ENCODE measurements at regions not wholly inside any gene's neighbourhood (a gene's known extent, or its start where the extent isn't known, plus 50 kb on each side); places are given as distances from the start of the nearest gene placed in this dataset.

GRCh38 chr4:104727643-104728042 is 232.9 kb upstream of the CXXC4 start:
- no peak for TF ChIP-seq CTCF (IDR thresholded peaks at IDR 0.05)
- no peak for DNase-seq (ENCODE audit: low spot score)
- H3K27me3 ChIP-seq: no peaks in the 10 kb centered on the region
- no peaks in the 10 kb centered on the region for H3K4me1 ChIP-seq
- H3K27ac ChIP-seq: no peak overlapping the region
- H3K4me3 ChIP-seq: no peak overlapping the region
- no peaks in the 10 kb centered on the region for H3K9me3 ChIP-seq
- no peaks in the 10 kb centered on the region for H3K36me3 ChIP-seq

GRCh38 chr4:104728380-104729122 is 233.9 kb upstream of the CXXC4 start:
- Histone ChIP-seq H3K27me3 (no peaks in the 10 kb centered on the region), H3K36me3 (no peaks in the 10 kb centered on the region), H3K9me3 (no peaks in the 10 kb centered on the region), H3K4me1 (no peaks in the 10 kb centered on the region), H3K27ac (no peak overlapping the region), H3K4me3 (no peak overlapping the region)
- DNase-seq (ENCODE audit: low spot score): no peak
- TF ChIP-seq CTCF (IDR thresholded peaks at IDR 0.05): no peak

- no peak for DNase-seq (ENCODE audit: low spot score)
- Histone ChIP-seq H3K9me3 (no peaks in the 10 kb centered on the region), H3K27me3 (no peaks in the 10 kb centered on the region), H3K36me3 (no peaks in the 10 kb centered on the region), H3K4me1 (peaks cover 0 to 10% of the 10 kb centered on the region in 2 donors), H3K27ac (no peak overlapping the region), H3K4me3 (no peak overlapping the region)
- no peak for TF ChIP-seq CTCF (IDR thresholded peaks at IDR 0.05)
These were observed 238.1 kb upstream of the CXXC4 start for GRCh38 chr4:104732766-104733165.

GRCh38 chr4:104735174-104735573 is 240.5 kb upstream of the CXXC4 start:
- Histone ChIP-seq H3K4me3 (no peak overlapping the region), H3K27me3 (no peaks in the 10 kb centered on the region), H3K4me1 (peaks cover 0 to 10% of the 10 kb centered on the region in 2 donors), H3K27ac (peak overlapping the region in 1 of 2 donors; percentile 29), H3K9me3 (no peaks in the 10 kb centered on the region), H3K36me3 (no peaks in the 10 kb centered on the region)
- TF ChIP-seq CTCF (IDR thresholded peaks at IDR 0.05): no peak
- no peak for DNase-seq (ENCODE audit: low spot score)

- Histone ChIP-seq H3K9me3 (no peaks in the 10 kb centered on the region), H3K4me1 (peaks cover 0 to 4% of the 10 kb centered on the region in 2 donors), H3K27ac (no peak overlapping the region), H3K4me3 (no peak overlapping the region), H3K27me3 (no peaks in the 10 kb centered on the region), H3K36me3 (no peaks in the 10 kb centered on the region)
- TF ChIP-seq CTCF (IDR thresholded peaks at IDR 0.05): no peak
- DNase-seq (ENCODE audit: low spot score): no peak
These were observed 245.5 kb upstream of the CXXC4 start for GRCh38 chr4:104740161-104740560.

- H3K4me1 ChIP-seq: no peaks in the 10 kb centered on the region
- no peaks in the 10 kb centered on the region for H3K27me3 ChIP-seq
- no peak for TF ChIP-seq CTCF (IDR thresholded peaks at IDR 0.05)
- no peak overlapping the region for H3K27ac ChIP-seq
- H3K36me3 ChIP-seq: no peaks in the 10 kb centered on the region
- no peak for DNase-seq (ENCODE audit: low spot score)
- no peak overlapping the region for H3K4me3 ChIP-seq
- no peaks in the 10 kb centered on the region for H3K9me3 ChIP-seq
These were observed 248.5 kb upstream of the CXXC4 start for GRCh38 chr4:104743215-104743653.

Measured in right atrium auricular region (tissue), 2 donors.